ENCODE measurements at regions not wholly inside any gene's neighbourhood (a gene's known extent, or its start where the extent isn't known, plus 50 kb on each side); places are given as distances from the start of the nearest gene placed in this dataset.

GRCh38 chr13:107961849-107962608 is 253.3 kb downstream of the LIG4 start:
- H3K4me2 ChIP-seq (ENCODE audit: low read length), result no peak overlapping the region
- H3K36me3 ChIP-seq (ENCODE audit: insufficient read depth, low read length), result no peaks in the 10 kb centered on the region
- no peak for TF ChIP-seq TAF1 (IDR thresholded peaks at IDR 0.05; ENCODE audit: low read depth)
- TF ChIP-seq REST (IDR thresholded peaks at IDR 0.05; ENCODE audit: borderline replicate concordance), result no peak
- TF ChIP-seq RAD21 (conservative IDR thresholded peaks at IDR 0.05), result no peak
- TF ChIP-seq CTCF (IDR thresholded peaks at IDR 0.05; ENCODE audit: poor library complexity, severe bottlenecking), result no peak
- no peak for TF ChIP-seq MXI1 (conservative IDR thresholded peaks at IDR 0.05; ENCODE audit: poor library complexity, severe bottlenecking)
- no peak for TF ChIP-seq EZH2 (IDR thresholded peaks at IDR 0.05; ENCODE audit: borderline replicate concordance, insufficient read depth, low read length, poor library complexity, severe bottlenecking)
- TF ChIP-seq SMC3 (conservative IDR thresholded peaks at IDR 0.05; ENCODE audit: poor library complexity), result no peak
- no peak for TF ChIP-seq POLR2AphosphoS5 (IDR thresholded peaks at IDR 0.05)
- no peak for TF ChIP-seq EP300 (conservative IDR thresholded peaks at IDR 0.05; ENCODE audit: poor library complexity, severe bottlenecking)
- H4K20me1 ChIP-seq (ENCODE audit: insufficient read depth), result no peaks in the 10 kb centered on the region
- H3K4me3 ChIP-seq (ENCODE audit: low read length), result no peak overlapping the region
- no peaks in the 10 kb centered on the region for H3F3A ChIP-seq (ENCODE audit: insufficient read depth, low read length, poor library complexity, severe bottlenecking)
- no peaks in the 10 kb centered on the region for H3K9me3 ChIP-seq (ENCODE audit: low read length)
- no peak overlapping the region for H3K9ac ChIP-seq (ENCODE audit: low read length)
- no peak overlapping the region for H2AFZ ChIP-seq (ENCODE audit: low read depth, low read length)
- no peaks in the 10 kb centered on the region for H3K27me3 ChIP-seq (ENCODE audit: insufficient read depth, low read depth, low read length)
- H3K27ac ChIP-seq (ENCODE audit: low read length), result no peak overlapping the region
- H3K9me2 ChIP-seq (ENCODE audit: insufficient read depth, low read length), result no peaks in the 10 kb centered on the region
- no peaks in the 10 kb centered on the region for H3K79me2 ChIP-seq (replicated peaks; ENCODE audit: insufficient read depth, low read length)

- Histone ChIP-seq H3K36me3 (ENCODE audit: insufficient read depth, low read length) (no peaks in the 10 kb centered on the region), H2AFZ (ENCODE audit: low read depth, low read length) (no peak overlapping the region), H3K9ac (ENCODE audit: low read length) (no peak overlapping the region), H3F3A (ENCODE audit: insufficient read depth, low read length, poor library complexity, severe bottlenecking) (no peaks in the 10 kb centered on the region), H3K79me2 (replicated peaks; ENCODE audit: insufficient read depth, low read length) (no peaks in the 10 kb centered on the region), H3K27ac (ENCODE audit: low read length) (no peak overlapping the region), H3K9me3 (ENCODE audit: low read length) (no peaks in the 10 kb centered on the region), H4K20me1 (ENCODE audit: insufficient read depth) (no peaks in the 10 kb centered on the region), H3K4me3 (ENCODE audit: low read length) (no peak overlapping the region), H3K4me2 (ENCODE audit: low read length) (no peak overlapping the region), H3K27me3 (ENCODE audit: insufficient read depth, low read depth, low read length) (no peaks in the 10 kb centered on the region), H3K9me2 (ENCODE audit: insufficient read depth, low read length) (no peaks in the 10 kb centered on the region)
- TF ChIP-seq SMC3 (conservative IDR thresholded peaks at IDR 0.05; ENCODE audit: poor library complexity), result no peak
- TF ChIP-seq MXI1 (conservative IDR thresholded peaks at IDR 0.05; ENCODE audit: poor library complexity, severe bottlenecking), result no peak
- no peak for TF ChIP-seq EP300 (conservative IDR thresholded peaks at IDR 0.05; ENCODE audit: poor library complexity, severe bottlenecking)
- no peak for TF ChIP-seq CTCF (IDR thresholded peaks at IDR 0.05; ENCODE audit: poor library complexity, severe bottlenecking)
- no peak for TF ChIP-seq REST (IDR thresholded peaks at IDR 0.05; ENCODE audit: borderline replicate concordance)
- TF ChIP-seq RAD21 (conservative IDR thresholded peaks at IDR 0.05), result no peak
- no peak for TF ChIP-seq POLR2AphosphoS5 (IDR thresholded peaks at IDR 0.05)
- TF ChIP-seq TAF1 (IDR thresholded peaks at IDR 0.05; ENCODE audit: low read depth), result no peak
- TF ChIP-seq EZH2 (IDR thresholded peaks at IDR 0.05; ENCODE audit: borderline replicate concordance, insufficient read depth, low read length, poor library complexity, severe bottlenecking), result no peak
Measured at GRCh38 chr13:107960301-107960700, 255.0 kb downstream of the LIG4 start.

Measured in neural cell (in vitro differentiated cells).